ENCODE measurements at regions not wholly inside any gene's neighbourhood (a gene's known extent, or its start where the extent isn't known, plus 50 kb on each side); places are given as distances from the start of the nearest gene placed in this dataset.

- TF ChIP-seq POLR2A (IDR thresholded peaks at IDR 0.05; ENCODE audit: extremely low read depth, insufficient read length) (no peak), CTCF (IDR thresholded peaks at IDR 0.05; ENCODE audit: low read depth, low read length) (no peak), MAX (IDR thresholded peaks at IDR 0.05; ENCODE audit: low read depth, low read length) (no peak), MYC (IDR thresholded peaks at IDR 0.05; ENCODE audit: low read depth, low read length) (no peak)
These were observed 180.8 kb downstream of the GLI2 start for GRCh38 chr2:120916446-120916845.

Measured in NB4 (cell line).